ENCODE measurements at regions not wholly inside any gene's neighbourhood (a gene's known extent, or its start where the extent isn't known, plus 50 kb on each side); places are given as distances from the start of the nearest gene placed in this dataset.

GRCh38 chr1:55464550-55464949 lies 249.4 kb upstream of the USP24 start:
- no TSS peak for BruUV-seq (replicated peaks)
- 36% methylated on average over 1 of the region's 1 CpG for WGBS (ENCODE audit: insufficient coverage, insufficient replicate concordance, low lambda C conversion rate, missing lambda C conversion rate)
- no peak overlapping the region for H2AFZ ChIP-seq (ENCODE audit: control insufficient read depth, low read depth, low read length)
- FAIRE-seq (no peak), DNase-seq (ENCODE audit: low read depth, low spot score) (no peak), ATAC-seq (no peak)
- H3K4me2 ChIP-seq (ENCODE audit: control insufficient read depth, insufficient read depth) = no peak overlapping the region
- intact Hi-C loops (cut with micrococcal nuclease; ENCODE audit: unreplicated experiment) = no loop called here
- no peak overlapping the region for H3K27ac ChIP-seq (ENCODE audit: control insufficient read depth, insufficient read depth)
- H3K9ac ChIP-seq (ENCODE audit: control insufficient read depth, insufficient read depth, low read length) = no peak overlapping the region
- in situ Hi-C loops (cut with MboI) = no loop called here
- no peaks in the 10 kb centered on the region; a peak in 1 of 4 replicates for H3K27me3 ChIP-seq (replicated peaks in 1 of 2; ENCODE audit: control insufficient read depth in 2 of 2, insufficient read depth in 2 of 2, low read length in 1 of 2)
- CTCF ChIA-PET = interaction anchor here (0.6 kb wide), 1 partner anchor 284 kb away, joined by 4 read pairs; no protein-coding TSS in a partner anchor
- SMC1A ChIA-PET (ENCODE audit: uncharacterized antibody, unreplicated experiment) = interaction anchor here (1.1 kb wide), 2 partner anchors 147 to 1120 kb away, joined by 3 to 4 read pairs; no protein-coding TSS in a partner anchor
- no peaks in the 10 kb centered on the region for H3K36me3 ChIP-seq (ENCODE audit: control insufficient read depth in 2 of 2, insufficient read depth in 2 of 2, low read length in 1 of 2)
- no peaks in the 10 kb centered on the region for H4K20me1 ChIP-seq (ENCODE audit: control insufficient read depth, insufficient read depth)
- no peaks in the 10 kb centered on the region for H3K9me3 ChIP-seq (replicated peaks; ENCODE audit: control insufficient read depth, insufficient read depth, low read length)
- no peaks in the 10 kb centered on the region for H3K79me2 ChIP-seq (ENCODE audit: control insufficient read depth, insufficient read depth, low read length)
- POLR2A ChIA-PET = no interaction called here
- H3K4me3 ChIP-seq = no peak overlapping the region
- RAD21 ChIA-PET (ENCODE audit: unreplicated experiment) = interaction anchor here (1.3 kb wide), 1 partner anchor 14 kb away, joined by 5 read pairs; no protein-coding TSS in a partner anchor
- no peaks in the 10 kb centered on the region for H3K4me1 ChIP-seq (ENCODE audit: control insufficient read depth, insufficient read depth, low read length)
- TF ChIP-seq ATF3 (IDR thresholded peaks at IDR 0.05; ENCODE audit: borderline replicate concordance, extremely low read depth, low read depth, low read length) = no peak
- no peak for TF ChIP-seq ZNF24 (IDR thresholded peaks at IDR 0.05)
- no peak for TF ChIP-seq KAT2A (conservative IDR thresholded peaks at IDR 0.05; ENCODE audit: control insufficient read depth, low read depth, low read length)
- no peak for TF ChIP-seq E2F4 (IDR thresholded peaks at IDR 0.05; ENCODE audit: low read depth, low read length)
- no peak for TF ChIP-seq SMAD1 (IDR thresholded peaks at IDR 0.05; ENCODE audit: low read depth, partially characterized antibody)
- TF ChIP-seq E4F1 (IDR thresholded peaks at IDR 0.05; ENCODE audit: borderline replicate concordance, partially characterized antibody) = no peak
- TF ChIP-seq PAX5 (IDR thresholded peaks at IDR 0.05; ENCODE audit: borderline replicate concordance, low read depth, low read length) = no peak
- no peak for TF ChIP-seq SKIL (IDR thresholded peaks at IDR 0.05; ENCODE audit: low read depth, poor library complexity, severe bottlenecking)
- no peak for TF ChIP-seq E2F8 (IDR thresholded peaks at IDR 0.05; ENCODE audit: low read depth, partially characterized antibody)
- TF ChIP-seq CEBPB (IDR thresholded peaks at IDR 0.05; ENCODE audit: borderline replicate concordance in 1 of 2, low read depth in 2 of 2, low read length in 2 of 2) = no peak
- no peak for TF ChIP-seq ZNF384 (IDR thresholded peaks at IDR 0.05; ENCODE audit: borderline replicate concordance, low read depth, low read length)
- TF ChIP-seq KLF5 (IDR thresholded peaks at IDR 0.05; ENCODE audit: partially characterized antibody) = no peak
- TF ChIP-seq TAF1 (IDR thresholded peaks at IDR 0.05; ENCODE audit: borderline replicate concordance, low read depth, low read length) = no peak
- no peak for TF ChIP-seq MEF2B (IDR thresholded peaks at IDR 0.05; ENCODE audit: partially characterized antibody, poor library complexity, severe bottlenecking)
- no peak for TF ChIP-seq RUNX3 (IDR thresholded peaks at IDR 0.05; ENCODE audit: low read length)
